GM18526 (cell line): ENCODE measurements at regions not wholly inside any gene's neighbourhood (a gene's known extent, or its start where the extent isn't known, plus 50 kb on each side); places are given as distances from the start of the nearest gene placed in this dataset.

Experiments
- POLR2A ChIP-seq: IDR thresholded peaks from 3 replicates; pipeline ENCODE4 v1.6.1; 2011; ENCODE audit not compliant: insufficient read length; ENCODE audit errors: extremely low read depth

- TF ChIP-seq POLR2A = no peak
Measured at GRCh38 chr3:168983046-168983445, 680.5 kb downstream of the MECOM start.

GRCh38 chr3:168981396-168981795 lies 682.1 kb downstream of the MECOM start:
- no peak for TF ChIP-seq POLR2A

GRCh38 chr3:168977716-168978374 lies 685.7 kb downstream of the MECOM start:
- TF ChIP-seq POLR2A = no peak

GRCh38 chr3:168976969-168977368 lies 686.5 kb downstream of the MECOM start:
- no peak for TF ChIP-seq POLR2A

GRCh38 chr3:168975576-168975975 lies 687.9 kb downstream of the MECOM start:
- no peak for TF ChIP-seq POLR2A

- TF ChIP-seq POLR2A = no peak
Measured at GRCh38 chr3:168974617-168975403, 688.7 kb downstream of the MECOM start.

GRCh38 chr3:168973897-168974296 lies 689.6 kb downstream of the MECOM start:
- no peak for TF ChIP-seq POLR2A

GRCh38 chr3:168973206-168973605 lies 690.3 kb downstream of the MECOM start:
- no peak for TF ChIP-seq POLR2A

GRCh38 chr3:168968609-168969008 lies 694.9 kb downstream of the MECOM start:
- no peak for TF ChIP-seq POLR2A

- no peak for TF ChIP-seq POLR2A
Measured at GRCh38 chr3:168964736-168965135, 698.8 kb downstream of the MECOM start.

- no peak for TF ChIP-seq POLR2A
Measured at GRCh38 chr3:168961271-168961670, 702.2 kb downstream of the MECOM start.

- TF ChIP-seq POLR2A = no peak
Measured at GRCh38 chr3:168959731-168960130, 703.8 kb downstream of the MECOM start.

- no peak for TF ChIP-seq POLR2A
Measured at GRCh38 chr3:168958466-168958865, 705.0 kb downstream of the MECOM start.

- TF ChIP-seq POLR2A = no peak
Measured at GRCh38 chr3:168956076-168956475, 707.4 kb downstream of the MECOM start.

GRCh38 chr3:168952551-168952950 lies 711.0 kb downstream of the MECOM start:
- TF ChIP-seq POLR2A = no peak

- no peak for TF ChIP-seq POLR2A
Measured at GRCh38 chr3:168951884-168952283, 711.6 kb downstream of the MECOM start.

- no peak for TF ChIP-seq POLR2A
Measured at GRCh38 chr3:168951368-168951767, 712.1 kb downstream of the MECOM start.

- TF ChIP-seq POLR2A = no peak
Measured at GRCh38 chr3:168950622-168951021, 712.9 kb downstream of the MECOM start.
